ENCODE measurements at regions not wholly inside any gene's neighbourhood (a gene's known extent, or its start where the extent isn't known, plus 50 kb on each side); places are given as distances from the start of the nearest gene placed in this dataset.

GRCh38 chr5:74546796-74547195 is 93.7 kb downstream of the ENC1 start:
- TF ChIP-seq POLR2AphosphoS5 (IDR thresholded peaks at IDR 0.05; ENCODE audit: low read depth, low read length) (no peak), POLR2A (IDR thresholded peaks at IDR 0.05; ENCODE audit: low read depth, low read length) (no peak)

All from GM12891 (cell line).